ENCODE measurements at regions not wholly inside any gene's neighbourhood (a gene's known extent, or its start where the extent isn't known, plus 50 kb on each side); places are given as distances from the start of the nearest gene placed in this dataset.

DNA sequence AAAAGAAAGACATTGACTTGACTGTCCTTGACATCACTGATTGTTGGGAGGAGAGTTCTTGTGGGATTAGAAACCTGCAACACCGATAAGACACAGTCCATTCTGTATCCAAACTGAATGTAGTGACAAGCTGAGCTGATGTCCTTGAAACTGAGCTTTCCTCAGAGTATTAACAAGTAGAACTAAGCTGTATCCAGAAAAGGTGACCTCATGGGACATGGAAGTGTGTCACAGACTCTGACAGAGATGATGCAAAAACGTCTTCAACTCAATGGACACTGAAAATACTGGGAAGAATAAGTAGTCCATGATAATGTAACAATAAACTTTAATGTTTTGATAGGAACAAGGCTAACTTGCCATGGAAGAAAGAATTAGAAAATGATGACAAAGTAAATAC, 690.1 kb downstream of the CDH18 start:
- no peak overlapping the region for H3K4me3 ChIP-seq (ENCODE audit: low read depth, low read length)
- H3K27ac ChIP-seq (ENCODE audit: low read depth, low read length), result no peak overlapping the region
- no peaks in the 10 kb centered on the region for H3K36me3 ChIP-seq (ENCODE audit: insufficient read depth, low read length)
- H3K79me2 ChIP-seq (ENCODE audit: control insufficient read depth, insufficient read depth, low read length, unreplicated experiment), result no peaks in the 10 kb centered on the region
- no peaks in the 10 kb centered on the region for H3K4me1 ChIP-seq (ENCODE audit: control insufficient read depth, insufficient read depth, low read length, unreplicated experiment)
- H3K27me3 ChIP-seq (ENCODE audit: insufficient read depth, low read length), result peaks cover 16% of the 10 kb centered on the region
- H2AFZ ChIP-seq (ENCODE audit: low read length, unreplicated experiment), result no peak overlapping the region

DNA sequence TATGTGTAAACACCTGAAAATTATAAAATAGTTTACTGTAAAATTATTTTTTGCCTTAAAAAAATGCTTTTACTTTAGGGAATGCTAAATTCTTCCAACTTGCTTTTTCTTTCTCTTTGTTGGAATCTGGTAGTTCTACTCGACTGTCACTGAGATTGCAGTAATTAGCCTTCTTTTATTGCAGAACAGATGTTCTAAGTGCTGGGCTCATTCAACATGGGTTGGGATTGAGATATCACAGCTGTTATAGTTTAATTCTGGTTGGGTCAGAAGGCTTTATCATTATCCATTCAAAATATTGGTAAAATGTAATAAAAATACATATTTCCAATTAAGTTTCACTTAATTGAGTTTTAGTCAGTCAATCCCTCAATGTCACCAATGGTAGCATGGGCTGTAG, 686.7 kb downstream of the CDH18 start:
- H3K79me2 ChIP-seq (ENCODE audit: control insufficient read depth, insufficient read depth, low read length, unreplicated experiment), result no peaks in the 10 kb centered on the region
- H3K27me3 ChIP-seq (ENCODE audit: insufficient read depth, low read length), result peaks cover 10% of the 10 kb centered on the region
- no peak overlapping the region for H3K27ac ChIP-seq (ENCODE audit: low read depth, low read length)
- H3K4me3 ChIP-seq (ENCODE audit: low read depth, low read length), result no peak overlapping the region
- no peak overlapping the region for H2AFZ ChIP-seq (ENCODE audit: low read length, unreplicated experiment)
- no peaks in the 10 kb centered on the region for H3K4me1 ChIP-seq (ENCODE audit: control insufficient read depth, insufficient read depth, low read length, unreplicated experiment)
- no peaks in the 10 kb centered on the region for H3K36me3 ChIP-seq (ENCODE audit: insufficient read depth, low read length)

DNA sequence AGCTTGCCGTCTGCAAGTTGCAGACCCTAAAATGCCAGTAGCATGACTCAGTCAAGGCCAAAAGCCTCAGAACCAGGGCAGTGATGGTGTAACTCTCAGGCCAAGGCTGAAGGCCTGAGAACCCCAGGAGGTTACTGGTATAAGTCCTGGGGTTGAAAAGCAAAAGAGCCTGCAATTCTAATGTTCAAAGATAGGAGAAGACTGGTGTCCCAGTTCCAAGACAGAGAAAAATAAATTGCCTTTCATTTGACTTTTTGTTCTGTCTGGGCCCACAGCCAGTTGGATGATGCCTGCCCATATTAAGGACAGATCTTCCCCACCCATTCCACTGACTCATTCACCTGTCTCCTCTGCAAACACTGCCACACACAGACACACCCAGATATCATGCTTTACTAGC, 673.2 kb downstream of the CDH18 start:
- H3K4me3 ChIP-seq (ENCODE audit: low read depth, low read length), result no peak overlapping the region
- H3K36me3 ChIP-seq (ENCODE audit: insufficient read depth, low read length), result no peaks in the 10 kb centered on the region
- H3K27me3 ChIP-seq (ENCODE audit: insufficient read depth, low read length), result 0 out of 2 replicates have a peak, but pooled peaks cover 3% of the 10 kb centered on the region
- no peak overlapping the region for H3K27ac ChIP-seq (ENCODE audit: low read depth, low read length)
- H2AFZ ChIP-seq (ENCODE audit: low read length, unreplicated experiment), result no peak overlapping the region
- H3K4me1 ChIP-seq (ENCODE audit: control insufficient read depth, insufficient read depth, low read length, unreplicated experiment), result peaks cover 22% of the 10 kb centered on the region
- H3K79me2 ChIP-seq (ENCODE audit: control insufficient read depth, insufficient read depth, low read length, unreplicated experiment), result no peaks in the 10 kb centered on the region

DNA sequence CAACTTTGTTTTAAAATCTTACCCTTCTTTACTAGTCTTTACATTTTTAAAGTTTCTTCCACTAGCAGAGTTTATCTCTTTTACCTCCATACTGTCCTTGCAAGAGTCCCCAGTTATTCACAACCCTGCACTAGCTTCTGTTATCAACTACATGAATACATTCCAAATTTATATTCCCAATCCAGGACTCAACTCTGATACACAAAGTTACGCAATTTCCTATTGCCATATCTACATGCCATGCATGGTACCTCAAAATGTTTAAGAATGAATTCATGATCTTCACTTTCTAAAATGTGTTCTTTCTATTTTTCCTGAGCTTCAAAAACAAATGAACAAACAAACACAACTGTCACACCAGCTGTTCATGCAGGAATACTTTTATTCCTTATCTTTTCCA, 668.7 kb downstream of the CDH18 start:
- no peaks in the 10 kb centered on the region for H3K79me2 ChIP-seq (ENCODE audit: control insufficient read depth, insufficient read depth, low read length, unreplicated experiment)
- no peaks in the 10 kb centered on the region for H3K36me3 ChIP-seq (ENCODE audit: insufficient read depth, low read length)
- H3K4me1 ChIP-seq (ENCODE audit: control insufficient read depth, insufficient read depth, low read length, unreplicated experiment), result peaks cover 26% of the 10 kb centered on the region
- H3K27ac ChIP-seq (ENCODE audit: low read depth, low read length), result no peak overlapping the region
- no peak overlapping the region for H2AFZ ChIP-seq (ENCODE audit: low read length, unreplicated experiment)
- H3K4me3 ChIP-seq (ENCODE audit: low read depth, low read length), result no peak overlapping the region
- 0 out of 2 replicates have a peak, but pooled peaks cover 5% of the 10 kb centered on the region for H3K27me3 ChIP-seq (ENCODE audit: insufficient read depth, low read length)

DNA sequence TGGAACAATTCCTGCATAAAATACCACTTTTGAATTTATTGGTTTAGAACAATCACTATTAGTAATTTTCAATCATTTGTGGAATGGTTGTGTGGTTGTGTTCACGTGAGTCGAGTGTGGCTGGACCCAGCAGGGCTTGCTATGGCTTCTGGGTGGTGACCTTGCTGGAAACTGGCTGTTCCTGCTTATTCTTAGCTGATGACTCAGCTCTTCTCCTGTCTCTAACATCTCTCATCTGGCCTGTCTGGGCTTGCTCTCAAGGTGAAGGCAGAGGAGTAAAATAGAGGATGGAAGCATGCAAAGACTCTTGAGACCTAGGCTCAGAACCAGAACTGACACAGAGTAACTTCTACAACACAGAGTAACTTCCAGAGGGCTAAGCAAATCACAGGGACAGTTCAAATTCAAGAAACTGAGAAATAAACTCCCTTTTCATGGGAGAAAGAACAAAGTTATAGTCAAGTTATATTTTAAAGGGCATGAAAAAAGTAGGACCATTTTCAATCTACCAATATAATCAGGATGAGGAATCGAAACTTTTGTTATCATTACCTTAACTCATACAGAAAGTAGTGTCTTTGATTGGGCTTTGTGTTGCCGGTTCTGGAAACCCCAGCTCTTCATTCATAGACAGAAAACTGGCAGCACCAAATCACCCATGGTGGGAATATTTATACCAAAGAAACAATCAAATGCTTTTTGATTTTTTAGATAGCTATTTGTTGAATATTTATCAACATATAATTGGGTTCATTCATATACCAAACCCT, 665.1 kb downstream of the CDH18 start:
- Histone ChIP-seq H3K27me3 (ENCODE audit: insufficient read depth, low read length) (0 out of 2 replicates have a peak, but pooled peaks cover 5% of the 10 kb centered on the region), H3K79me2 (ENCODE audit: control insufficient read depth, insufficient read depth, low read length, unreplicated experiment) (no peaks in the 10 kb centered on the region), H3K27ac (ENCODE audit: low read depth, low read length) (no peak overlapping the region), H3K4me3 (ENCODE audit: low read depth, low read length) (no peak overlapping the region), H3K36me3 (ENCODE audit: insufficient read depth, low read length) (no peaks in the 10 kb centered on the region), H3K4me1 (ENCODE audit: control insufficient read depth, insufficient read depth, low read length, unreplicated experiment) (peaks cover 10% of the 10 kb centered on the region), H2AFZ (ENCODE audit: low read length, unreplicated experiment) (peak overlapping the region; percentile 8)

DNA sequence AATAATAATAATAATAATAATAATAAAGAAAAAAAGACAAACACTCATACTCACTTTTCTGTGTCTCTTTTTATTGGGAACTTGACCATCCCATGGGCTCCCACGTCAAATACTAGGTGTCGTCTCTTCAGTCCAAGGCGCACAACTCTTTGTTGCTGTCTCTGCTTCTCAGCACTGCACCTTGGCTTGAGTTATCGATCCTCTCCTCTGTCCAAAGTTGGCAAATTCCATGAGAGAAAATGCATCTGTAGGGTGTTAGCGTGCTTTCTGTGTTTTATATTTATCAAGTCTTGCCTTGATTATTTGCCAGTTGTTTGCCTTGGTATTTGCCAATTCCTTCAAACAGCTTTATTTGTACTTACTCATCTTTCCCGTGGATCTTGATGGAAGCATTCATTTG, 653.7 kb downstream of the CDH18 start:
- Histone ChIP-seq H3K4me3 (ENCODE audit: low read depth, low read length) (no peak overlapping the region), H3K27me3 (ENCODE audit: insufficient read depth, low read length) (no peaks in the 10 kb centered on the region), H2AFZ (ENCODE audit: low read length, unreplicated experiment) (no peak overlapping the region), H3K36me3 (ENCODE audit: insufficient read depth, low read length) (no peaks in the 10 kb centered on the region), H3K4me1 (ENCODE audit: control insufficient read depth, insufficient read depth, low read length, unreplicated experiment) (no peaks in the 10 kb centered on the region), H3K79me2 (ENCODE audit: control insufficient read depth, insufficient read depth, low read length, unreplicated experiment) (no peaks in the 10 kb centered on the region), H3K27ac (ENCODE audit: low read depth, low read length) (no peak overlapping the region)

DNA sequence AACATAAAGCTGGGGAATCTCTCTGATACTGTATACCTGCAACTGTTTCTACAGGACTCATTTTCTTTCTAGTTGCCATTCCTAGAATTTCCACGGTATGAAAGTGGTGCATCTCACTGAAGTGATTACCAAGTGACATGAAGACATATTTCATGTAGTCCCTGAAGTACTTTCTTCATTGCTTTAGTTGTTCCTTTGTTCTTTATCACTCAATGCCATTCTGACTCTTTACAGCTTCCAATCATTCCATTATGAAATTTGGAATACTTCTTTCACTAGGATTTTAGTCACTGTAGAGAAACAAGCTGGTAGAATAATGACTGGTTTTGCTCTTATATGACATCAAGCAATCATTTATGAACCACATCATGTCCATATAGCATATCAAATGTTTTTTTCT, 645.1 kb downstream of the CDH18 start:
- Histone ChIP-seq H3K27ac (ENCODE audit: low read depth, low read length) (no peak overlapping the region), H3K4me3 (ENCODE audit: low read depth, low read length) (no peak overlapping the region), H2AFZ (ENCODE audit: low read length, unreplicated experiment) (no peak overlapping the region), H3K4me1 (ENCODE audit: control insufficient read depth, insufficient read depth, low read length, unreplicated experiment) (no peaks in the 10 kb centered on the region), H3K79me2 (ENCODE audit: control insufficient read depth, insufficient read depth, low read length, unreplicated experiment) (no peaks in the 10 kb centered on the region), H3K36me3 (ENCODE audit: insufficient read depth, low read length) (no peaks in the 10 kb centered on the region), H3K27me3 (ENCODE audit: insufficient read depth, low read length) (no peaks in the 10 kb centered on the region)

DNA sequence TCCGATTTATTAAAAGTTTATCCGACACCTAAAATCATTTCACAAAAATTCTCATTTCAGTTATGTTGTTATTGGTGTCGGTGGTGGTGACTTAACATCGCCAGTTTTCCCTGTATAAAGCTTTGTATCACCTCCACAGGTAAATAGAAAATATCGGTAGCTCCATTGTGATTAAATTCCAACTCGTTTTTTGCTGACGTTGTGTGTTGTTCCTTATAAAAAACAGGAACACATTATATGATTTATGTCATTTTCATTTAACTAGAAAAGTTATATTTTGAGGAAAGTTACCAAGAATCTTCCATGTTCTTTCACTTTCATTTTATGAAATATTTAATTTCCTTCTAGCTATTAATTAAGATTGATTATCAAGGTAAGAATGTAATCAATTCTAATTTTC, 635.9 kb downstream of the CDH18 start:
- H2AFZ ChIP-seq (ENCODE audit: low read length, unreplicated experiment), result peak overlapping the region; percentile 96
- H3K79me2 ChIP-seq (ENCODE audit: control insufficient read depth, insufficient read depth, low read length, unreplicated experiment), result no peaks in the 10 kb centered on the region
- H3K27ac ChIP-seq (ENCODE audit: low read depth, low read length), result no peak overlapping the region
- no peaks in the 10 kb centered on the region for H3K36me3 ChIP-seq (ENCODE audit: insufficient read depth, low read length)
- no peaks in the 10 kb centered on the region for H3K27me3 ChIP-seq (ENCODE audit: insufficient read depth, low read length)
- no peaks in the 10 kb centered on the region for H3K4me1 ChIP-seq (ENCODE audit: control insufficient read depth, insufficient read depth, low read length, unreplicated experiment)
- peak overlapping the region; percentile 81 for H3K4me3 ChIP-seq (ENCODE audit: low read depth, low read length)

DNA sequence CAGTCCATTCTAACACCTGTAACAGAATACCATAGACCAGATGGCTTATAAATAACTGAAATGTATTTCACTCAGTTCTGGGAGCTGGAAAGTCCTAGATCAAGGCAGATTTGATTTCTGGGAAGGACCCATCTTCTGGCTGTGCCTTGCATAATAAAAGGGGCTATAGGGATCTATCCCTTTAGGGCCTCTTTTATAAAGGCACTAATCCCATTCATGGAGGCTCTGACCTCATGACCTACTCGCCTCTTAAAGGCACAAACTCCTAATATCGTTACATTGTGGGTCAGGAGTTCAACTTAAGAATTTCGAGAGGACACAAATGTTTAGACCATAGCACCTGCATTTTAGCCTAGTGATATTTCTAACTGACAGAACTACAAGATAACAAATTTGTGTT, 619.0 kb downstream of the CDH18 start:
- H3K36me3 ChIP-seq (ENCODE audit: insufficient read depth, low read length), result no peaks in the 10 kb centered on the region
- no peak overlapping the region for H3K27ac ChIP-seq (ENCODE audit: low read depth, low read length)
- H3K4me3 ChIP-seq (ENCODE audit: low read depth, low read length), result no peak overlapping the region
- H3K4me1 ChIP-seq (ENCODE audit: control insufficient read depth, insufficient read depth, low read length, unreplicated experiment), result peaks cover 5% of the 10 kb centered on the region
- H3K27me3 ChIP-seq (ENCODE audit: insufficient read depth, low read length), result peaks cover 13% of the 10 kb centered on the region
- H2AFZ ChIP-seq (ENCODE audit: low read length, unreplicated experiment), result no peak overlapping the region
- H3K79me2 ChIP-seq (ENCODE audit: control insufficient read depth, insufficient read depth, low read length, unreplicated experiment), result no peaks in the 10 kb centered on the region

DNA sequence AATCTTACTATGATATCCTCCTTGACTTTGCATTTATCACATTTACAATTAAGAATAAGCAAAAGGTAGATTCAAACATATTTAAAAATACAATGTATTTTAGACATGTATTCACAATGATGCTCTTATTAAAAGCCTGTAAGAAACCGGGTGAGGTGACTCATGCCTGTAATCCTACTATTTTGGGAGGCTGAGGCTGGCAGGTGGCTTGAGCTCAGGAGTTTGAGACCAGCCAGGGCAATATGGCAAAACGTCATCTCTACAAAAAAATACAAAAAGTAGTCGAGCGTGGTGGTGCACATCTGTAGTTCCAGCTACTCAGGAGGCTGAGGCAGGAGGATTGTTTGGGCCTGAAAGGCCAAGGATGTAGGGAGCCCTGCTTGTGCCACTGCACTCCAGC, 618.4 kb downstream of the CDH18 start:
- Histone ChIP-seq H2AFZ (ENCODE audit: low read length, unreplicated experiment) (no peak overlapping the region), H3K36me3 (ENCODE audit: insufficient read depth, low read length) (no peaks in the 10 kb centered on the region), H3K27ac (ENCODE audit: low read depth, low read length) (no peak overlapping the region), H3K4me3 (ENCODE audit: low read depth, low read length) (no peak overlapping the region), H3K27me3 (ENCODE audit: insufficient read depth, low read length) (peaks cover 13% of the 10 kb centered on the region), H3K79me2 (ENCODE audit: control insufficient read depth, insufficient read depth, low read length, unreplicated experiment) (no peaks in the 10 kb centered on the region), H3K4me1 (ENCODE audit: control insufficient read depth, insufficient read depth, low read length, unreplicated experiment) (peaks cover 5% of the 10 kb centered on the region)

DNA sequence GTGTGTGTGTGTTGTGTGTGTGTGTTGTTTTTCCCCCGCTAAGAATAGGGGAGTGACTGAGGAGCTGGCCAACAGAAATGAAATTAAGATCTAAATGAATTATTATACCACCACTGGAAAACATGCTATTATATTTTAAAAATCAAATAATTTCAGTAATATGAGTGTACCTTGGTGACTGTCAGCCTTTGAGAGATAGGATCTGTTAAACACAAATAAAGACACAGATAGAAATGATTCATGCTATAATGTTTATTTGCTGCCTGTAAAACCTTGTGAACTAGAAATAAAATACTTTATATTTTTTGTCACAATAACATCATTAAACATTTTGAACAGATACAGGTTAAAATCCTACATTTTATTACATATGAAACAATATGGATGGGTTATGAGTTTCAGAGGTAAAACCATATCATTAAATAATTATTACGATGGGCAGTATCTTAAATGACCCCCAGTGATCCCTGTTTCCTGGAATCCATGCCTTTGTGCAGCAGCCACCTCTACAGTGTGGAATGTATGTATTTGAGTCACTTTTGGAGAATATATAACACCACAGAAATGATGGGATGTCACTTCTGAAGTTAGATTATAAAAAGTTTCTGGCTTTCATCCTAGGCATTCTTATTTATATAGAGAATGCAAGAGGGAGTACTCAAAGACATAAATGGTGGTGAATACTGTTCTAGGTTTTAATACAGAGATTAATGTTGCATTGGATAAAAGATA, 617.2 kb downstream of the CDH18 start:
- Histone ChIP-seq H3K36me3 (ENCODE audit: insufficient read depth, low read length) (no peaks in the 10 kb centered on the region), H3K4me3 (ENCODE audit: low read depth, low read length) (no peak overlapping the region), H3K27me3 (ENCODE audit: insufficient read depth, low read length) (peaks cover 9% of the 10 kb centered on the region), H2AFZ (ENCODE audit: low read length, unreplicated experiment) (no peak overlapping the region), H3K27ac (ENCODE audit: low read depth, low read length) (no peak overlapping the region), H3K79me2 (ENCODE audit: control insufficient read depth, insufficient read depth, low read length, unreplicated experiment) (no peaks in the 10 kb centered on the region), H3K4me1 (ENCODE audit: control insufficient read depth, insufficient read depth, low read length, unreplicated experiment) (peaks cover 5% of the 10 kb centered on the region)
